ENCODE measurements at regions not wholly inside any gene's neighbourhood (a gene's known extent, or its start where the extent isn't known, plus 50 kb on each side); places are given as distances from the start of the nearest gene placed in this dataset.

- no peak for ATAC-seq
- Histone ChIP-seq H3K27me3 (no peaks in the 10 kb centered on the region), H3K4me1 (no peaks in the 10 kb centered on the region), H3K36me3 (no peaks in the 10 kb centered on the region), H3K9me3 (no peaks in the 10 kb centered on the region), H3K27ac (no peak overlapping the region), H3K4me3 (no peak overlapping the region)
- intact Hi-C loops (cut with DNase I; ENCODE audit: low total_unique reads), result no loop called here
- in situ Hi-C loops (cut with MboI; ENCODE audit: low sequenced_read_pairs in 4 of 4), result no loop called here
- no peak for DNase-seq
- TF ChIP-seq CTCF (IDR thresholded peaks at IDR 0.05 in 4 of 5, conservative IDR thresholded peaks at IDR 0.05 in 1 of 5) (no peak), POLR2A (IDR thresholded peaks at IDR 0.05) (no peak)
Measured at GRCh38 chr7:91777522-91777921, 103.0 kb downstream of the MTERF1 start.

- Histone ChIP-seq H3K27ac (no peak overlapping the region), H3K4me1 (no peaks in the 10 kb centered on the region), H3K4me3 (no peak overlapping the region), H3K27me3 (no peaks in the 10 kb centered on the region), H3K9me3 (no peaks in the 10 kb centered on the region), H3K36me3 (no peaks in the 10 kb centered on the region)
- in situ Hi-C loops (cut with MboI; ENCODE audit: low sequenced_read_pairs in 4 of 4) (no loop called here), intact Hi-C loops (cut with DNase I; ENCODE audit: low total_unique reads) (no loop called here)
- no peak for ATAC-seq
- no peak for TF ChIP-seq POLR2A (IDR thresholded peaks at IDR 0.05)
- no peak for TF ChIP-seq CTCF (IDR thresholded peaks at IDR 0.05 in 4 of 5, conservative IDR thresholded peaks at IDR 0.05 in 1 of 5)
- no peak for DNase-seq
Measured at GRCh38 chr7:91778416-91778815, 102.1 kb downstream of the MTERF1 start.

GRCh38 chr7:91780521-91780920 is 100.0 kb downstream of the MTERF1 start:
- ATAC-seq (no peak), DNase-seq (no peak)
- H3K27me3 ChIP-seq, result no peaks in the 10 kb centered on the region
- intact Hi-C loops (cut with DNase I; ENCODE audit: low total_unique reads), result no loop called here
- H3K36me3 ChIP-seq, result no peaks in the 10 kb centered on the region
- in situ Hi-C loops (cut with MboI; ENCODE audit: low sequenced_read_pairs in 4 of 4), result loop anchor here in 1 of 4 donors (10.0 kb wide), 1 partner anchor 696 kb away; no protein-coding TSS in a partner anchor
- no peak overlapping the region for H3K27ac ChIP-seq
- no peaks in the 10 kb centered on the region for H3K4me1 ChIP-seq
- no peaks in the 10 kb centered on the region for H3K9me3 ChIP-seq
- no peak overlapping the region for H3K4me3 ChIP-seq
- TF ChIP-seq POLR2A (IDR thresholded peaks at IDR 0.05) (no peak), CTCF (IDR thresholded peaks at IDR 0.05 in 4 of 5, conservative IDR thresholded peaks at IDR 0.05 in 1 of 5) (no peak)

GRCh38 chr7:91784469-91784868 is 96.0 kb downstream of the MTERF1 start:
- TF ChIP-seq POLR2A (IDR thresholded peaks at IDR 0.05), result no peak
- peak in 1 of 5 experiments; percentile 16 for TF ChIP-seq CTCF (IDR thresholded peaks at IDR 0.05 in 4 of 5, conservative IDR thresholded peaks at IDR 0.05 in 1 of 5)
- no peak for ATAC-seq
- DNase-seq, result no peak
- in situ Hi-C loops (cut with MboI; ENCODE audit: low sequenced_read_pairs in 4 of 4), result loop anchor here in 1 of 4 donors (10.0 kb wide), 1 partner anchor 700 kb away; no protein-coding TSS in a partner anchor
- intact Hi-C loops (cut with DNase I; ENCODE audit: low total_unique reads), result no loop called here
- Histone ChIP-seq H3K9me3 (no peaks in the 10 kb centered on the region), H3K36me3 (no peaks in the 10 kb centered on the region), H3K27ac (no peak overlapping the region), H3K4me1 (no peaks in the 10 kb centered on the region), H3K4me3 (no peak overlapping the region), H3K27me3 (no peaks in the 10 kb centered on the region)

GRCh38 chr7:91787931-91788330 is 92.6 kb downstream of the MTERF1 start:
- intact Hi-C loops (cut with DNase I; ENCODE audit: low total_unique reads), result no loop called here
- in situ Hi-C loops (cut with MboI; ENCODE audit: low sequenced_read_pairs in 4 of 4), result loop anchor here in 1 of 4 donors (10.0 kb wide), 1 partner anchor 703 kb away; no protein-coding TSS in a partner anchor
- ATAC-seq, result no peak

More at GRCh38 chr7:91787931-91788330, 92.6 kb downstream of the MTERF1 start:
- Histone ChIP-seq H3K27me3 (no peaks in the 10 kb centered on the region), H3K27ac (no peak overlapping the region), H3K9me3 (no peaks in the 10 kb centered on the region), H3K36me3 (no peaks in the 10 kb centered on the region), H3K4me1 (no peaks in the 10 kb centered on the region), H3K4me3 (no peak overlapping the region)
- TF ChIP-seq CTCF (IDR thresholded peaks at IDR 0.05 in 4 of 5, conservative IDR thresholded peaks at IDR 0.05 in 1 of 5) (no peak), POLR2A (IDR thresholded peaks at IDR 0.05) (no peak)
- no peak for DNase-seq
